NCI-H524 (cell line): ENCODE measurements at regions not wholly inside any gene's neighbourhood (a gene's known extent, or its start where the extent isn't known, plus 50 kb on each side); places are given as distances from the start of the nearest gene placed in this dataset.
"Not testable (repeated sequence)": the region's sequence is repeated elsewhere in the genome, so short reads cannot be mapped to it uniquely, and the experiment has no call there.

Experiments used
- DNase-seq, 2 experiments: peaks; one replicate each; lab custom pipeline; 2025; lab: John Stamatoyannopoulos, UW

DNA sequence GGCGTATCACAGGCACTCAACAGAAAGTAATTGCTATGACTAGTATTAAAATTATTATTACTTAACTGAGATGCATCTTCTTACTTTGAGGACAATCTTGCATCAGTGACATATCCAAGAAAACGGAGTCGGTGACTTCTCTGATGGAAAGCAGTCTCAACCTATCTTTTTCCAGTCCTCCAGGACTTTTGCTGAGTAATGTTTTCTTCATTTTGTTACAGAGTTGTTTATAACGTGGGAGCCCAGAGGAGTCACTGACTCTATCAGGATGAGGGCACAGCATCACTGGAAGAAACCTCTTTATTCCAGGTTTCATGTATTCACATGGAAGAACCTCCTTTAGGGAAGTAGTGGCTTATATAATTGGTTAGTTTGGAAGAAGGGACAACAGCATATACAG lies 51.5 kb upstream of the MELK start:
- no peak for DNase-seq

DNA sequence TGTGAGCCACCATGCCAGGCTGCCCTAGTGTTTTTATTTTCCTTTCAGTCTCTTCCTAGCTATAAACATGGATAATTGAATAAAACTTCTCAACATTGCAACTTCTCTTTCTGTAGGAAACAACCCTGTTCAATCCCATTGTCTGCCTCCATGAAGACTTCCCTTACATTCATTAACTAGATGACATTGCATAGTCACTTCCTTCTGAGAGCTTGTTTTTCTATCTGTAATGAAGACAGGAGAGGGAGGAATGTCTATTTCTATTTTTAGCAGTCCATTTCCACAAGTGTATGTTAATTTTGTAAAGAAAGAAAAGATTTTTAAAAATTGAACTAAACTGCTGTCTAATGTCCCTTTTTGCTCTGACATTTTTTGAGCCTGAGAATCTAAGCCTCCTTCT lies 55.6 kb upstream of the MELK start:
- DNase-seq, result no peak

DNA sequence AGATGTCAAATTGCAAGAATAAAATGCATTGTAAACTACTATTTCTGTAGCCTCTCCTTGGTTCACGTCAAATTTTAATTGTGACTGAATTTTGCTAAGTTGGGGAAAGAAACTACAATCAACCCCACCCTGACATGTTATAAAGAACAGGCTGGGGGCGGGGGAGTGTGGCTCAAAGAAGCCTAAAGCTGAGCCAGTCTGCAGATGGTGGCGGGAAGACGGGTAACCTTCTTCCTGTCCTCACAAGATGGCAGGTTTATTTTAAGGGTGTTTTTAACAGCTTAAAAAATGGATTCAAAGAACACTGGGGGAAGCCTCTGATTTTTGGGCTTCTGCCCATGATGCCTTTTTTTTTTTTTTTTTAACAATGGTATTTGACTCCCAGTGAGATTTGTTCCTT lies 68.5 kb upstream of the MELK start:
- DNase-seq, result no peak

DNA sequence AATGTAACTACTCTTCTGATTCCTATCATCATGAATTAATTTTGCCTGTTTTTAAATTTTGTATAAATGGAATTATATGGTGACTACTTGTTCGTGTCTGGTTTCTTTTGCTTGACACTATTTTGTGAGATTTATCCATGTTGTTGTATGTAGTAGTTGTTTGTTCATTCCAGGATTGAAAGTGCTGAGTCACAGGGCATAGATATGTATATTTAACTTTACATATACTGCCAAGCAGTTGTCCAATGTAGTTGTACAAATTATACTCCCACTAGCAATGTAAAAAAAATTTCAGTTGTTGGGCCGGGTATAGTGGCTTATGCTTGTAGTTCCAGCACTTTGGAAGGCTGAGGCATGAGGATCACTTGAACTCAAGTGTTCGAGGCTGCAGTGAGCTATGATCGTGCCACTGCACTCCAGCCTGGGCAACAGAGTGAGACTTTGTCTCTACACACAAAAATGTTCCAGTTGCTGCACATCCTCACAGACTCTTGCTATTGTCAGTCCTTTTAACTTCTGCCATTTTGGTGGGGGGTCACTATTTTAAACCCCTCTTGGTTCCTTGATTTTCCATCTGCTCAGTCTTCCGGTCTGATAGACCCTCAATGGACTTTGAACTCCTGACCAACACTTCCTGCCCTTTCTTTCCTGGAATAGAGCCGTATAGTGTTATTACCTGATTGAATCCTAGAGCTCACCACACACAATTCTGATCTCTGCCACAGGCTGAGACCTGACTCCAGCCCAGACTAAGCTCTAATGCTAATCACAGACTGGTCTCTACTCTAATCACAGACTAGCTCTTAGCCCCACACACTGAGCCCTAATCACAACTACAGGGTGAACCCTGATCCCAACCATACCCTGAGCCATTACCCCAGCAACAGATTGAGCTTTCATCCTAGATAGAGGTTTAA lies 69.3 kb upstream of the MELK start:
- DNase-seq, result no peak

DNA sequence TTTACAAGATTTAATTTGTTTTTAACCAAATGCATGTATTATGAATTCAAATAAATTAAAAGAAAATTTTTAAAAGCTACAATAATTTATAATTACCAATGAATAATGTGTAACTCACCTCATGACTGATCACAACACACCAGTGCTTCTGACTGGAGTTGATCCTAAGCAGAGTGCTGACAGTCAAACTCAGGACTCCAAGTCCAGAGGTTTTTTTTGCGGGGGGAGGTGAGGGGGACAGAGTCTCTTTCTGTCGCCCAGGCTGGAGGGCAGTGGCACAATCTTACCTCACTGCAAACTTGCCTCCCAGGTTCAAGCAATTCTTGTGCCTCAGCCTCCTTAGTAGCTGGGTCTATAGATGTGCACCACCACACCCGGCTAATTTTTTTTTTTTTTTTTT lies 71.0 kb upstream of the MELK start:
- DNase-seq, result no peak

DNA sequence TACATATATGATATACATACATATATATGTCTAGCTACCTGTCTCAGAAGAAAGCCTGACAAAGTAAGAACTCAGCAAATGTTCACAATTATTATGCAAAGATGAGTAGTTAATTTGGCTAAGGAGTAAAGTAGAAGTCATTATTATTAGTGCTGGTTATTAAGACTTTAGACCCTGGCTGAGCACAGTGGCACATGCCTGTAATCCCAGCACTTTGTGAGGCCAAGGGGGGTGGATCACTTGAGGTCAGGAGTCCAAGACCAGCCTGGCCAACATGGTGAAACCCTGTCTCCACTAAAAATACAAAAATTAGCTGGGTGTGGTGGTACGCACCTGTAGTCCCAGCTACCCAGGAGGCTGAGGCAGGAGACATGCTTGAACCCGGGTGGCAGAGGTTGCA lies 71.8 kb upstream of the MELK start:
- not testable (repeated sequence) for DNase-seq

DNA sequence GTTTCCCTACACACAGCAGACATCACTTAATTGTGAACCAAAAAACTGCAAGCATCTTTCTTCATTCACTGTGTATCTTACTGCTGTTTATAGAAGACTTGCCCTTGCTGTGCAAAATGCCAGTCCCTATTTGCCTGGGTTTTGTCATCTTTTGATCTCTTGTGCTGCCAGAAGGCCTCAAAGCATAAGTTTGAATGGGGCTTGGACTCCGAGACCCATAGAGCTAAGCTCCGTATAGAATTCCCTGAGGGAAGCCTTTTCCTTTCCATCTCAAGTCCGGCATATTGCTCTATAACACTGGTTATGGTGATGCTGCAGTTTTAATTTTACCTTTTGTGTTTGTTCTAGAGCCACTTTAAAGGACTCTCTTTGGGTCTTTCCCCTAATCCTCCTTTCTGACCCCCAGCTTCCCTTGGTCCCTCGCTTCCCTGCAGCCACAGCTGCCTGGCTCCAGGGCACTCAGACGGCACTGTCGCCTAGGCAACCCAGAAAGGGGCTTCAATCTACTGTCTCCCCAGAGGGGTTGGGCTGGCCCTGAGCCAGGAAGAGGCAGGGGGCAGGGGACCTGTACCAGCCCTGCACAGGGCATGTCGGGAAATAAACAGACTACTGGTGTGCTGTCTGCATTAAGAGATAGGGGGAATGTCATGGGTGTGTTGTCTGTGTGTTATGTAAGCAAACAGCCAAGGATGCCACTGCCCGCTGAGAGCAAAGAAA lies 73.4 kb upstream of the MELK start:
- peak; percentile 69 to 88 for DNase-seq

DNA sequence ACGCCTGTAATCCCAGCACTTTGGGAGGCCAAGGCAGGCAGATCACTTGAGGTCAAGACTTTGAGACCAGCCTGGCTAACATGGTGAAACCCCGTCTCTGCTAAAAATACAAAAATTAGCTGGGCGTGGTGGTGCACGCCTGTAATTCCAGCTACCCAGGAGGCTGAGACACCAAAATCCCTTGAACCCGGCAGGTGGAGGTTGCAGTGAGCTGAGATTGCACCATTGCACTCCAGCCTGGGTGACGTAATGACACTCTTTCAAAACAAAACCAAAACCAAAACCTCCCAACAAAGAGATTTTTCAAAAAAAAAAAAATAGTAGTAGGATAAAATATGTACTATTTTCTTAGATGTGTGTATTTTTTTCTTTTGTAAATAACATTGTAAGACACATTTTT lies 79.1 kb upstream of the MELK start:
- not testable (repeated sequence) for DNase-seq

DNA sequence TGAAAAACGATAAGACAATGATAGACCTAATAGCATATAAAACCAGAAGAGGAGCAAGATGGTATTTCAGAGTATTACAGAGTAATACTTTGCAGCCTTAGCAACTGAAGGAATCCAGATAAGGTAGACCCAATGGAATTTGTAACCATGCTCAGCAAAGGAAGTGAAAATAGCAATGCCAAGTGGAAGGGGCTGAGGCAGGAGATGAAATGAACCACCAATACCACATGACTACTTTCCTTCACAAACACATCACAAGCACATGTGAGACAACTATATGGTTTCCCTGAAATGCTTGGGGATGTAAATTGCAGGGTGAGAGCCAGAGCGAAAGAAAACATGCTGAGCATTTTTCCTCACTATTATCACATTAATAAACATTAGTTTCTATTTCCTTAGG lies 79.8 kb upstream of the MELK start:
- no peak for DNase-seq

DNA sequence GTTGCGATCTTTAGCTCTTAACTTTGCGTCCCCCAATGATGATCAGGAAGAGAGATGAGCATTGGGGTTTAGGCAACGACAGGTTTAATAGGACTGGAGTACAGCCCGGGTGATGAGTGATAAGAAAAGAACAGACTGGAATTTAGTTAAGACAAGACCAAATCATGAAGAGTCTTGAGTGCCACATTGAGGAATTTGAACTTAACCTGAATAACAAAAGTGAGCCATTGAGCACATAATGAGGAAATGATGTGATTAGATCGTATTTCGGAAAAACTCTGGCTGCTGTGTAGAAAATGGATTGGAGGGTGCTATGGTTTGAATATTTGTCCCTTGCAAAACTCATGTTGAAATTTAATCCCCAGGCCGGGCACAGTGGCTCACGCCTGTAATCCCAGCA lies 83.2 kb upstream of the MELK start:
- DNase-seq, result no peak

DNA sequence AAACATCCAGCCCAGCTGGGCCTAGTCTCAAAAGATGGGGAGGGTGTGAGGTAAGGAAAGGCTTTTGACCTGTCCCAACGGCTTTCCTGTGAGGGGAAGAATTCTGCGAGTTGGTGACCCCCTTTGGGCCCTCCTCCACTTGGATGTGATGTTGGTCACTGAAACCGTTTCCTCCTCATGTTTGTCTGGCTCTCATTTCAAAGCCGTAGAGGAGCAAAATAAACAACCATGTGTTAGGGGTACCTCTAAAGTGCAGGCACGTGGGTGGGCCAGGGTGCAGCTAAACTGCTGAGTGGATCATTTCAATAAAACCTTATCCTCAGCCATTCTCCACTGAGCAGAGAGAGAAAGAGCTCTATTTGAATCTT lies 84.3 kb upstream of the MELK start:
- no peak for DNase-seq

DNA sequence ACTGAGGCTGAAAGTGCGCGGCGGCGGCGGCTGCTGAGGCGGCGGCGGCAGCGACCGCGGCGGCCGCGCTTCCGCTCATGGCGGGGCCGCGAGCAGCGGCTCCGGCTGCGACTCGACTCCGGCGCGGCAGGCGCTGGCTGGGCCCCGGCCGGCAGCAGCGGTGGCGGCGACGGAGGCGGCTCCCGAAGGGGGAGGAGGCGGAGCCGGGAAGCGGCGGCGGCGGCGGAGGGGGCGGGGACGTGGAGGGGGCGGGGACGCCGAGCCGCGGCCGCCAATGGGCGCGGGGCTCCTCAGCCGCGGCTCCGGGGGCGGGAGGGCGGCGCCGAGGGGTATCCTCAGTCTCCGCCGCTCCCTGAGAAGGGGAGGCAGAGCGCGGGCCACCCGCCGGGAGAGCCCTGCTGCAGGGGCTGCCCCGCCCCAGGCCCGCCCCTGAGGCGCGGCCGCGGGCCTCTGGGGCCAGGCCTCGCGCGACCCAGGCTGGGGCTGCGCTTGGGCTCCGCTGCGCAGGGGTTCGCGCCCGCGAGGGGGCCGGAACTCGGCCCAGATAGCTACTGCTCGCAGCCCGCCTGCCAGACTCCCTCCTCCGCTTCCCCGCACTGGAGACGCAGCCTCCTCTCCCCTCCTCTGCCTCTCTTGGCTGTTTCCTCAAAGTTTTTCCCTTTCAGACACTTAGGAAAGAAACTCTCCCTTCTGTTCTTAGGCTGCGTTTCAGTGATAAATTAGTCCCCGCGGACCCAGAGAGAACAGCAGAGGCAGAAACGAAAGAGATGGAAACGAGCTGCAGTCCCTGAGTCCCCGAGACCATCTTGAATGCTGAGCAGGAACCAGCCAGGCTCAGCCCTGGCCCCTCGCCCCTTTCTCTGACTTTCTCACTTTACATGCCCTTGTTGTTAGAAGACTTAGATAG lies 85.0 kb upstream of the MELK start:
- peak; percentile 83 to 92 for DNase-seq

DNA sequence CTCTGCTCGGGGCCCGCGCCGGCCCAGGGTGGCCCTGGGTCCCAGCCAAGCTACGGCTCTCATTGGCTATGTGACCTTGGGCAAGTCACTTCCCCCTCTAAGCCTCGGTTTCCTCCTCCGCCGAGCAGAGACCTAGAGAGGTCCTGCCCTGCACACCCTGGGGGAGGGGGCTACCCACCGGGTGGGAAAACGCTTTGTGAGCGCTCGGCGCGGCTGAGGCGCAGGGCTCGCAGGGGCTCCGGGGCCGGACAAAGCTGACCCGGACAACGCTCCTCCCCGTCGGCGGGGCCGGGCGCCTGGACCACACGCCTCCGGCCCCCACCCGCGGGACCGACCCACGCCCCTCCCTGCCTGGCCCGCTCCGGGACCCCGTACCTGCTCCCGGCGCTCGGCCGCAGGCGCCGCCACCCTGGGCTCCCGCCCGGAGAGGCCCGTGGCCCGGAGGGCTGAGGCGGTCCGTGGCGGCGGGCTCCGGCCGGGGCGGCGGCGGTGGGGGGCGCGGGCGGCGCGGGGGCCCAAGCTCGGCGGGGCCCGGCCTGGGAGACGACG lies 85.7 kb upstream of the MELK start:
- no peak for DNase-seq

DNA sequence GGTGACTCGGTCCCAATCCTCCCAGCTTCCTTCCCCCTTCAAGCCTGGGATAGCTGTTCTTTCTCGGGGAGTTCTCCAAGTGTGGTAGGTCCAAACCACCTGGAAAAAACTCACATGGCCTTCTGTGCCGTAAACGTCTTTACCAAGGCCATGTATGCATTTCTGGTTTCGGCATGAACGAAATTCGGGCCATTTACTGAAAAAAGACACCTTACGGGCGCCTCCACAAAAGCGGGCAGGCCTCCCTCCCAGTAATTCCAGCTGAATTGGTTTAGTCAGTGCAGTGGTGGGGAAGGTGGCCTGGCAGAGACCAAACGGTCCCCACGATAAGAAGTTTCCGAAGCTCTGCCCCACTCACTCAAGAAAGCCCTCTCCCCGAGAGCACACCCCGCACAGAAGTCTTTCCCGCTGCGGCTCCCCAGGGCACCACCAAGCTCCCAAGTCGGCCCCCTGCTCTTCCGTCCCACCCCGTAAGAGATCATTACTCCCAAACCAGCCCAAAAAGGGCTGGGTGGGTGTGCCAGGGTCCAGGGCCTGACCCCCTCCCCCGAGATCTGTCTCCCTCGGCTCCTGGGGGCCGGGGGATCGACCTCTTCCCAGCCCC lies 86.3 kb upstream of the MELK start:
- DNase-seq, result peak in 1 of 2 experiments; percentile 21

DNA sequence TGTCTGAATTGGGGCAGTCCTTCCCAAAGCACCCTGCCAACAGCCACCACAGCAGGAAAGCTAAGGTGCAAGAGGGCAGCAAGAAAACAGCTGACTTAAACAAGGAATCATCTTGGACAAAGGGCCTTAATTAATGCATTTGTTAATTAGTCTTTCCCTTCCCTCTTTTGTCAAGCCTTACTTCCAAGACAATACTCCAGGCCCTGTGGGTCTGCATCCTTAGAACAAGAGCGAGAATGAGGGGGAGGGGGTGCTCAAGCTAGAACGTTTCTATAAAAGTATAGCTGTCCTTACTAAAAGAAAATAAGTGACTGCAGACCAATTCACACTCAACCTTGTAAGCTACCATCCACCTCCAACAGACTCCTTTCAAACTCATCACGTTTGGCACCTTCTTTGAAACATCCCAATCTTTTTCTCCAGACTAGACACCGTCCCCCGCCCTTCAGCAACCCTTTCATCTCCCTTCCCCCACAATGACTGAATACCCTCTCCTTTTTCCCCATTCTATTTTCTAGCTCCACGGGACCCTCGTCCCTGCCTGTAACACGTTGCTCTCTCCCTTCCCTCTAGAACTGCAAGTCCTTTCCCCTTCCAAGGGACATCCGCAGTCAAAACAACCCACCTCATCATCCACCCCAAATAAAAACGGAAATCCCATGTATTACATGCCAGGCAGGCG lies 85.7 kb upstream of the RNF38 start:
- no peak for DNase-seq

DNA sequence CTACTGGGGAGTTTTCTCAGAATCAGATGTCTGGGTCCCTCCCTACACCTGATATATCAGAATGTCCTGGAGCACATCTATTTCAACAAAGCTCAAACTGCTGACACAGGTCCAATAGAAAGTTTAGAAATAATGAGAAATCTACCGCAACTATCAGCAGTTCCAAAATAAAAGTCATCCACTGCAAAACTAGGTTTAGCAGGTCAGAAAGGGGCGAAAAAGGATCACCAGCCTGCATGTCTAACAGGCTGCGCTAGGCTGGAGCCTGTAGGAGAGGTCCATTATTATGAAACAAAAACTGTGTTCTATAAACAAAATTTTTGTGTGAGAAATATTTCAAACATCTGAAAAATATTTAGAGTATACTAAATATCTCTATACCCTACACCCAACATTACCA lies 84.1 kb upstream of the RNF38 start:
- DNase-seq, result no peak

DNA sequence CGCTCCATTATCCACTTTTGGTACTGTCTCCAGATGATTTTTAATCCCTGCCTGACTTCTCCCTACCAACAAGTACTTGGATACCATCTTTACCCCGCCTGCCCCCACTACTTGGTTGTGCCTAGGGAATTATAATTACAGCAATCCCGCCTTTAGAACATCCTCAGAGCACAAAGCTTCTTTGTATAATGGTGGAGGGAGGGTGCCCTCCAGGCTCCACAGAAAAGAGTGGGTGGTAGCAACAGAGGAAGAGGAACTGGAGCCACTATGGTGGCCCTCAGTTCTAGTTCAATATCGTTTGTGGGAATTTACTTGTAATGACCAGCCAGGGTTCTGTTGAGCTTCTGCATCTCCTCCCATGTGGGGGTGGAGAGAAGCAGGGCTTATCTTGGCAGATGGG lies 79.0 kb upstream of the RNF38 start:
- peak in 1 of 2 experiments; percentile 60 for DNase-seq

DNA sequence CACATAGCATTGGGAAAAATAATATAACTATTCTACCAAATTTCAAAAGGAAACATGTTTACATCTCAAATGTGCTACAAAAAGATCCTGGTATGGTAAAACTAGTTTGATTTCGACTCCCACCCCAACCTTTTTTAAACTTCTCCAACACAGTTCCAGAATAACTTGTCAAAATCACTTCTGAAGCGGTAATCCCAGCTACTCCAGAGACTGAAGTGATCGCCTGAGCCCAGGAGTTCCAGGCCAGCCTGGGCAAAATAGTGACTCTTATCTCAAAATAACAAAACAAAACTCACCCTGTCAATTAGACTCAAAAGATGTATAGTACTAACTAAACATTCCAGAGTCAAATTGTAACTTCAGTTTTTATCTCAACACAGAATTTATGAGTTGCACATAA lies 71.3 kb upstream of the RNF38 start:
- DNase-seq, result no peak

DNA sequence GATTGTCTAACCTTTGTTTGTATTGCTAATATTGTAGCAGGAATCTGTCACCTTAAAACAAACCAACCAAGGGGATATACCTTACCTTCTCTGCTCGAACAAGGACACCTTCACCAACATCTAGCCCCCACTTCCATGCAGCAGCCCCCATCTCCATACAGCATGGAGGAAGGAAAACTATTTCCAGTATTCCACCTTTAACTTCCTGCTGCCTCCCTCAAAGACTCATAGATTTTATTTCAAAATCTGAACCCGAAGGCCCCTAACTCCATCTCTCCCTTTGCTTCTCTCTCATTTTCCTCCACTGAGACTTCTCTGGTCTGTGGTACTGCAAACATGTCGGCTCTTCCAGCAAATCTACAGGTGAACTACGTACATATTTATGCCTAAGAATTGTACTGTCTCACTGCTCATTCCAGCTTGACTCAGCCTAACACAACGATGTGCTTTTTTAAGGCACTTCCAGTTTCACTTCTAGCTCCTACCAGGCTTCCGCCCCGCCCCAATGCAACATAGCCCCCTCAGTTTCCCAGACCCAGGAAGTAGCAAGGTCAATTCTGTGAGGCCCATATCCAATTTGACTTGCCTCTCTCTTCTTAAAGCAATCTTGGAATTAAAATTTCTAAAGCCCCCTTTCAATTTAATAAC lies 70.7 kb upstream of the RNF38 start:
- DNase-seq, result no peak

DNA sequence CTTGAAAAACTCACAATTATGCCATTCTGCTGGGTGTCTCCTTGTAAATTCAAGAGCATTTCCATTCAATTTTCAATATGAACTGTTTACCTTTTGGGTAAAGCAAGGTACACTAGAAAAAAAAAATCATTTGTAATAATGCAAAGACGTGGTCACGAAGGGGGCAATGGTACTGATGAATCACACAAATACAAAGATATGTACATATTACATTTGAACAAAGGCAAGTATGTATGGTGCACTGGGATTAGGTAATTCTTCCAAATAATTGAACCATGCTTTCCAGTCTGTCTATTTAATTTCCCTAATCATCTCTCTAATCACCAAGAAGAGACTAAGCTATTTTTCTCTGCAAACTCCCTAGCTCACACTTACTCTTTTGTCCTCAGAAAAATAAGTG lies 63.4 kb upstream of the RNF38 start:
- no peak for DNase-seq

DNA sequence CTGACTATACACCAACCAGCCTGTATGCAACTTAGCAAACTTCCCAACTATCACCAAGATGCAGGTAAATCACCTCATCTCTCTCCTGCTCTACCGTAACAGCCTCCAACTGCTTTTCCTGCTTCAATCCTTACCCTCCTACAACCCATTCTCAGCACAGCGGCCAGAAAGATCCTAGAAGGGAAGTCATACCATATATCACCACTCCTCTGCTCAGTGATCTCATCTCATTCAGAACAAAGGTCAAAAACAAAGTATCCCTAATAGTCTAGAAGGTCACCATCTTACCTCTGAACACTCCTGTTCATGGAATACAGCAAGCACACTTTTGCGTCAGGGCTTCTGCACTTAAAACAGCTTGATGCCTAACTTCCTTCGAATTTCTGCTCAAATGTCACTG lies 62.2 kb upstream of the RNF38 start:
- no peak for DNase-seq
